ENCODE measurements at regions not wholly inside any gene's neighbourhood (a gene's known extent, or its start where the extent isn't known, plus 50 kb on each side); places are given as distances from the start of the nearest gene placed in this dataset.

GRCh38 chr3:159672728-159673688, 315.6 kb upstream of the IL12A start:
- H3K4me3 ChIP-seq (ENCODE audit: low read length in 2 of 2) = no peak overlapping the region
- H3K36me3 ChIP-seq (replicated peaks in 1 of 2; ENCODE audit: control insufficient read depth in 2 of 2, insufficient read depth in 2 of 2, low read length in 2 of 2) = no peaks in the 10 kb centered on the region
- no peak overlapping the region for H2BK5ac ChIP-seq (ENCODE audit: low read length)
- no peak overlapping the region for H3K14ac ChIP-seq (ENCODE audit: low read length)
- H3K23ac ChIP-seq (ENCODE audit: low read depth, low read length, poor library complexity) = no peak overlapping the region
- H2AFZ ChIP-seq (ENCODE audit: low read length) = no peak overlapping the region
- H3K27me3 ChIP-seq (ENCODE audit: control insufficient read depth in 3 of 3, insufficient read depth in 3 of 3, low read depth in 1 of 3, low read length in 3 of 3) = no peaks in the 10 kb centered on the region
- H3K9ac ChIP-seq (ENCODE audit: low read depth, low read length, poor library complexity) = no peak overlapping the region
- H3K18ac ChIP-seq (ENCODE audit: low read length) = no peak overlapping the region
- no peak overlapping the region for H4K91ac ChIP-seq (ENCODE audit: low read depth, low read length, poor library complexity)
- no peak overlapping the region for H2BK120ac ChIP-seq (ENCODE audit: low read depth, low read length)
- H3K4me2 ChIP-seq (ENCODE audit: insufficient read depth, low read length, poor library complexity, severe bottlenecking) = no peak overlapping the region
- H3K4me1 ChIP-seq (ENCODE audit: control insufficient read depth in 2 of 2, insufficient read depth in 1 of 2, low read depth in 1 of 2, low read length in 2 of 2) = peaks cover 0 to 1% of the 10 kb centered on the region in 2 donors
- H3K4ac ChIP-seq (ENCODE audit: low read length) = no peak overlapping the region
- no peak overlapping the region for H4K8ac ChIP-seq (ENCODE audit: low read depth, low read length)
- no CpG with 5 or more reads among the region's 5 CpGs for WGBS, 2 donors (ENCODE audit: extremely low coverage in 2 of 2, insufficient read length in 2 of 2, insufficient replicate concordance in 1 of 2)
- no peak overlapping the region for H2BK15ac ChIP-seq (ENCODE audit: low read length)
- no peaks in the 10 kb centered on the region for H3K9me3 ChIP-seq (replicated peaks in 1 of 2; ENCODE audit: control insufficient read depth in 2 of 2, insufficient read depth in 1 of 2, low read depth in 1 of 2, low read length in 2 of 2)
- no peak overlapping the region for H3K27ac ChIP-seq (replicated peaks; ENCODE audit: low read length)
- no peaks in the 10 kb centered on the region for H3K79me1 ChIP-seq (ENCODE audit: low read depth, low read length)
- H2BK12ac ChIP-seq (ENCODE audit: low read length) = no peak overlapping the region
- no peak for DNase-seq (ENCODE audit: low spot score)
- H2AK5ac ChIP-seq (ENCODE audit: low read depth, low read length) = no peak overlapping the region

GRCh38 chr3:159674583-159674982, 314.1 kb upstream of the IL12A start:
- Histone ChIP-seq H4K8ac (ENCODE audit: low read depth, low read length) (no peak overlapping the region), H2BK15ac (ENCODE audit: low read length) (no peak overlapping the region), H3K9me3 (replicated peaks in 1 of 2; ENCODE audit: control insufficient read depth in 2 of 2, insufficient read depth in 1 of 2, low read depth in 1 of 2, low read length in 2 of 2) (no peaks in the 10 kb centered on the region), H3K79me1 (ENCODE audit: low read depth, low read length) (no peaks in the 10 kb centered on the region), H2AFZ (ENCODE audit: low read length) (no peak overlapping the region), H3K27ac (replicated peaks; ENCODE audit: low read length) (no peak overlapping the region), H3K36me3 (replicated peaks in 1 of 2; ENCODE audit: control insufficient read depth in 2 of 2, insufficient read depth in 2 of 2, low read length in 2 of 2) (no peaks in the 10 kb centered on the region), H3K14ac (ENCODE audit: low read length) (no peak overlapping the region), H2AK5ac (ENCODE audit: low read depth, low read length) (no peak overlapping the region), H3K4me2 (ENCODE audit: insufficient read depth, low read length, poor library complexity, severe bottlenecking) (no peak overlapping the region), H3K18ac (ENCODE audit: low read length) (no peak overlapping the region), H2BK5ac (ENCODE audit: low read length) (no peak overlapping the region), H3K9ac (ENCODE audit: low read depth, low read length, poor library complexity) (no peak overlapping the region), H3K4me1 (ENCODE audit: control insufficient read depth in 2 of 2, insufficient read depth in 1 of 2, low read depth in 1 of 2, low read length in 2 of 2) (no peaks in the 10 kb centered on the region), H2BK120ac (ENCODE audit: low read depth, low read length) (no peak overlapping the region), H3K4me3 (ENCODE audit: low read length in 2 of 2) (no peak overlapping the region), H3K4ac (ENCODE audit: low read length) (no peak overlapping the region), H2BK12ac (ENCODE audit: low read length) (no peak overlapping the region), H3K23ac (ENCODE audit: low read depth, low read length, poor library complexity) (no peak overlapping the region), H4K91ac (ENCODE audit: low read depth, low read length, poor library complexity) (no peak overlapping the region), H3K27me3 (ENCODE audit: control insufficient read depth in 3 of 3, insufficient read depth in 3 of 3, low read depth in 1 of 3, low read length in 3 of 3) (no peaks in the 10 kb centered on the region)
- WGBS, 2 donors (ENCODE audit: extremely low coverage in 2 of 2, insufficient read length in 2 of 2, insufficient replicate concordance in 1 of 2) = no CpG with 5 or more reads among the region's 2 CpGs
- no peak for DNase-seq (ENCODE audit: low spot score)

- no peak overlapping the region for H2BK15ac ChIP-seq (ENCODE audit: low read length)
- no peak for DNase-seq (ENCODE audit: low spot score)
- H3K27ac ChIP-seq (replicated peaks; ENCODE audit: low read length) = no peak overlapping the region
- no peak overlapping the region for H2BK5ac ChIP-seq (ENCODE audit: low read length)
- no peak overlapping the region for H4K8ac ChIP-seq (ENCODE audit: low read depth, low read length)
- no peak overlapping the region for H2AK5ac ChIP-seq (ENCODE audit: low read depth, low read length)
- H3K27me3 ChIP-seq (ENCODE audit: control insufficient read depth in 3 of 3, insufficient read depth in 3 of 3, low read depth in 1 of 3, low read length in 3 of 3) = no peaks in the 10 kb centered on the region
- H3K23ac ChIP-seq (ENCODE audit: low read depth, low read length, poor library complexity) = no peak overlapping the region
- H3K4me1 ChIP-seq (ENCODE audit: control insufficient read depth in 2 of 2, insufficient read depth in 1 of 2, low read depth in 1 of 2, low read length in 2 of 2) = no peaks in the 10 kb centered on the region
- no peak overlapping the region for H3K4me3 ChIP-seq (ENCODE audit: low read length in 2 of 2)
- no peak overlapping the region for H3K9ac ChIP-seq (ENCODE audit: low read depth, low read length, poor library complexity)
- no peak overlapping the region for H2AFZ ChIP-seq (ENCODE audit: low read length)
- no peak overlapping the region for H3K14ac ChIP-seq (ENCODE audit: low read length)
- H3K18ac ChIP-seq (ENCODE audit: low read length) = no peak overlapping the region
- H3K4ac ChIP-seq (ENCODE audit: low read length) = no peak overlapping the region
- no peak overlapping the region for H2BK12ac ChIP-seq (ENCODE audit: low read length)
- no peaks in the 10 kb centered on the region for H3K36me3 ChIP-seq (replicated peaks in 1 of 2; ENCODE audit: control insufficient read depth in 2 of 2, insufficient read depth in 2 of 2, low read length in 2 of 2)
- no peaks in the 10 kb centered on the region for H3K79me1 ChIP-seq (ENCODE audit: low read depth, low read length)
- no peak overlapping the region for H3K4me2 ChIP-seq (ENCODE audit: insufficient read depth, low read length, poor library complexity, severe bottlenecking)
- H3K9me3 ChIP-seq (replicated peaks in 1 of 2; ENCODE audit: control insufficient read depth in 2 of 2, insufficient read depth in 1 of 2, low read depth in 1 of 2, low read length in 2 of 2) = no peaks in the 10 kb centered on the region
- no peak overlapping the region for H2BK120ac ChIP-seq (ENCODE audit: low read depth, low read length)
- no CpG with 5 or more reads among the region's 4 CpGs for WGBS, 2 donors (ENCODE audit: extremely low coverage in 2 of 2, insufficient read length in 2 of 2, insufficient replicate concordance in 1 of 2)
- H4K91ac ChIP-seq (ENCODE audit: low read depth, low read length, poor library complexity) = no peak overlapping the region
These were observed 313.4 kb upstream of the IL12A start for GRCh38 chr3:159675285-159675684.

GRCh38 chr3:159679900-159680299, 308.7 kb upstream of the IL12A start:
- no peak overlapping the region for H2BK12ac ChIP-seq (ENCODE audit: low read length)
- no peak overlapping the region for H3K4ac ChIP-seq (ENCODE audit: low read length)
- H3K14ac ChIP-seq (ENCODE audit: low read length) = no peak overlapping the region
- H3K9ac ChIP-seq (ENCODE audit: low read depth, low read length, poor library complexity) = no peak overlapping the region
- H3K27ac ChIP-seq (replicated peaks; ENCODE audit: low read length) = no peak overlapping the region
- H3K4me1 ChIP-seq (ENCODE audit: control insufficient read depth in 2 of 2, insufficient read depth in 1 of 2, low read depth in 1 of 2, low read length in 2 of 2) = no peaks in the 10 kb centered on the region
- H3K23ac ChIP-seq (ENCODE audit: low read depth, low read length, poor library complexity) = no peak overlapping the region
- no peak overlapping the region for H2BK5ac ChIP-seq (ENCODE audit: low read length)
- WGBS, 2 donors (ENCODE audit: extremely low coverage in 2 of 2, insufficient read length in 2 of 2, insufficient replicate concordance in 1 of 2) = no CpG with 5 or more reads among the region's 11 CpGs
- no peak overlapping the region for H4K8ac ChIP-seq (ENCODE audit: low read depth, low read length)
- no peaks in the 10 kb centered on the region for H3K36me3 ChIP-seq (replicated peaks in 1 of 2; ENCODE audit: control insufficient read depth in 2 of 2, insufficient read depth in 2 of 2, low read length in 2 of 2)
- no peak overlapping the region for H2AFZ ChIP-seq (ENCODE audit: low read length)
- DNase-seq (ENCODE audit: low spot score) = no peak
- no peaks in the 10 kb centered on the region for H3K79me1 ChIP-seq (ENCODE audit: low read depth, low read length)
- no peak overlapping the region for H3K18ac ChIP-seq (ENCODE audit: low read length)
- no peaks in the 10 kb centered on the region for H3K9me3 ChIP-seq (replicated peaks in 1 of 2; ENCODE audit: control insufficient read depth in 2 of 2, insufficient read depth in 1 of 2, low read depth in 1 of 2, low read length in 2 of 2)
- no peak overlapping the region for H2AK5ac ChIP-seq (ENCODE audit: low read depth, low read length)
- no peak overlapping the region for H2BK120ac ChIP-seq (ENCODE audit: low read depth, low read length)
- no peak overlapping the region for H4K91ac ChIP-seq (ENCODE audit: low read depth, low read length, poor library complexity)
- no peaks in the 10 kb centered on the region for H3K27me3 ChIP-seq (ENCODE audit: control insufficient read depth in 3 of 3, insufficient read depth in 3 of 3, low read depth in 1 of 3, low read length in 3 of 3)
- H3K4me2 ChIP-seq (ENCODE audit: insufficient read depth, low read length, poor library complexity, severe bottlenecking) = no peak overlapping the region
- no peak overlapping the region for H2BK15ac ChIP-seq (ENCODE audit: low read length)
- no peak overlapping the region for H3K4me3 ChIP-seq (ENCODE audit: low read length in 2 of 2)

Data from neuronal stem cell (in vitro differentiated cells).